Retina (tissue), 1 donor: ENCODE measurements at regions not wholly inside any gene's neighbourhood (a gene's known extent, or its start where the extent isn't known, plus 50 kb on each side); places are given as distances from the start of the nearest gene placed in this dataset.

ENCODE experiments used
- DNase-seq: peaks from one replicate; pipeline ENCODE4 v3.0.0-alpha.2; 2016

DNA sequence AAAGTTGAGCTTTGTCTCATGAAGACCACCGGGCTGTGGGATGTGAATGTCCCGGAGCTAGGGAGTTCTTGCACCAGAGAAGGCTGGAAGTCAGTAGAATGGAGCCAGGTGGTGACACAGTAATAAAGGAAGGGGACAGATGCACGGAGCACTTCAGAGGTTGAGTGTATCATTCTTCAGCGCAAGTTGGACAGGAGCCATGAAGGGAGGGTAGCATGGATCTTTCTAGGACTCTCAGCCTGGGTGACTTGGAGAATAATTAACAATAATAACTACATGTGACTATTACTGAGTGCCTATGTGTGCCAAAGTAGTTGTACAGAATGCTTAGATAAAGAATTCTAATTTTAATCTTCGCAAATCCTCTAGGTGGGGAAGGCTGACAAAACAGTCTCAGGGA lies 258.7 kb upstream of the AJAP1 start:
- DNase-seq = no peak

DNA sequence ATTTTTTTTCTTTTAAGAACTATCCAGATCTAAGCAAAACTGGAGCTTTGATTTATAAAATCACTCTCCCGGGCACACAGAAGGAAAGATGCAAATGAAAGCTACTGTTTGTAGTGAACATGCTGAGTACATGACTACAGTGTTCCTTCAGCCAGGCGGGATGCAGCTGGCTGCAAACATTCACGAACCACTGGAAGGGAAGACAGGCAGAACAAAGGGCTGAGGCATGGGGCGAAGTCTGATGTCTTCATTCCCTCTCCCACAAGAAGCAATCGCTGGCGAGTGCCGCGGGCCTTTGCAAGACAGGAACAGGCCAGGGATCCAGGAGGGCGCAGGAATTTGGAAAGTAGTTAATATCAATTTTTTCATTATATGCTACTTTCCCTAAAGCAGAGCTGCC lies 257.9 kb upstream of the AJAP1 start:
- no peak for DNase-seq

DNA sequence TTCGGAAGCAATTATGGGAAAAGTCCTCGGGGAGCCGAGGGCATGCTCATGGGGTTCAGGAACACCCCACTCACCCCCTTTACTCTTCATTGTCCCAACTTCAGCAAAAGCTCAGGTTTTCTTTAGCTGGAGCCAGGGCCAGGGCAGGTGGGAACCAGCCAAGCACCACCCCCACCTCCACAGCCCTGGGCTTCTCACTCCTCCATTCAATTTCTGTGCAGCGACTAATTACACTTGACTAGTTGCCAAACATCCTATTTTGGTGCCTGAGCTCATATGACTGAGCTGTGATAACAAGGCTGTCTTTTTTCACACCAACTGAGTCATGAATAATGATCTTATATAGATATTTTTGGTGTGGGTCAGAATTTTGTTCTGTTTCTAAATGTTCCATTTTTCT lies 257.2 kb upstream of the AJAP1 start:
- no peak for DNase-seq

DNA sequence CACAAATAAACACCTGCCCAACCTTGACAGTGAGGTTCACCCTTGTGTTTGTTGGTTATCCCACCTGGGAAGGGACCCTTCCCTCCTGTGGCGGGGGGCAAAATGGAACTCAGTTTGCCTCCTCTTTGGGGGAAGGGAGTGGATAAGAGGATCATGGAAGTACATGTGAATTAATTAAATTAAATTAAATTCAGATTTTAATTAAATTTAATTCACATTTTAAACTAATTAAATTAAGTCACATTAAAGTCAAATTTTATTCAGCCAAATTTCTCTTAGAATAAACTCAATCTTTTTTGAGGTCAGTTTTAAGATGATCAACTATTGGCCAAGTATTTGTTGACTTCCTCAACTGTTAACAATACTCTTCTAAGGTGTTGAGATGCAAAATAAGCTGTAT lies 252.4 kb upstream of the AJAP1 start:
- no peak for DNase-seq

DNA sequence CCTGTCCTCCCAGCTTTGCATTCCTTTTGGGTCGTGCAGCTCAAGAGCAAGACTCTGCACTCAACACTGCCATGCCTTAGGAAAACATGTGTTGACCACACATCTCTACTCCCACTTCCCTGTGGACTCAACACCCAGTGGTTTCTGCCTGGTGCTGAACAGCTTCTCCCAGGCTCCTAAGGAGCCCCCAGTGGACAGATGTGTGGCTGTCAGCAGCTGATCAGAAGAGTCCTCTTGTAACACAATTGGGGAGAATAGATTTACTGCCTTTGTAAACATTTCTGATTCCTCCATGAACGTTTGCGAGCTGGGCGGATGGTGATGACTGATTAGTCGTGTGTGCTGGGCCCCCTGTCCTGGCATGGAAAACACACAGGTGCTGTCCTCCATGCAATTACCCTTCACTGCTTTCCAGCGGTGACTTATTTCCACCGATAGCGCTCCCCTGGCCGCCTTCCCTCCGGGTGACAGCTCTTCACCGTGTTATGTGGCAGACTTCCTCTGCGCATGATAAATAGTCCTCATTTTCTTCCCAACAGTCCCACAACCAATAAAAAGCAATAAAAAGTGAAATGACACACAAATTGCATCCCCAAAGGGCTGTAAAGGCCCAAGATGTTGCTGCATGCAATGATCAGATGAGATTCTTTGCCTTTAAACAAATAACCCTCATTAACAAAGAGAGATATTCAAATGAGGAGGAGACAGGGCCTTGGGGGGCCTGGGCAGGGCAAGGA lies 249.4 kb upstream of the AJAP1 start:
- DNase-seq = no peak

DNA sequence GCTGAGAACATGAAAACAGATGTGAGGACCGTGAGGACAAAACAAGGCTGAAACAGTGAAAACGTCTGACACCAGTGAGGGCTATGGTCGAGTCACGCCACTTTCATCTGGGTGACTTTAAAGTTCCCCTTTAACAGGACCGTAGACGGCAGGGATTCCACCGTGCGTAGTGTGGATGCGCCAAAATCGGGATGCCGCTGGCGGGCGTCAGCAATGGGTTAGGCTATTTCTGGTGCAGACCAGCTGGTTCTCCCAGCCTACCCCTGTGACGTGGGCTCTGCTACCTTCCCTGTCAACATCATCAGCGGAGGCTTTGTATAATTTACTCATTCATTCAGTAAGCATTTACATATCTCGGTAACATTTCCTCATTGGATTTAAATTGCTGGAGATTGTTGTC lies 246.6 kb upstream of the AJAP1 start:
- no peak for DNase-seq

DNA sequence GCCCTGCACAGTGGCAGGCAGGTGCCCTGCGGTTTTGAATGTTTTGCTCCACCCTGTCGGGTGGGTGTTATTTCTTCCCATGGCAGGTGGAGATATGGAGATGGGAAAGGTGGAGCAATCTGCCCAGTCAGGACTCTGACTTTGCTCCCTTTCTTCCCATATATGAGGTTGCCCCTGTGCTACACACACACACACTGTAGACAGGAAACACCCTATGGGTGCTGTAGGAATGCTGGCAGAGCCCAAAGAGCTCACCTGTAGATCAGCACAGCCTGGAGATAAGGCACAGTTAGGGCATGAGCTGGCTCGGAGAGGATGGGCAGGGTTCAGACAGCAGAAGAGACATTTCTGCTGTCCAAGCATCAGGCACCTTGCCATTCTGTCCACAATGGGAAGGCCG lies 246.0 kb upstream of the AJAP1 start:
- no peak for DNase-seq

DNA sequence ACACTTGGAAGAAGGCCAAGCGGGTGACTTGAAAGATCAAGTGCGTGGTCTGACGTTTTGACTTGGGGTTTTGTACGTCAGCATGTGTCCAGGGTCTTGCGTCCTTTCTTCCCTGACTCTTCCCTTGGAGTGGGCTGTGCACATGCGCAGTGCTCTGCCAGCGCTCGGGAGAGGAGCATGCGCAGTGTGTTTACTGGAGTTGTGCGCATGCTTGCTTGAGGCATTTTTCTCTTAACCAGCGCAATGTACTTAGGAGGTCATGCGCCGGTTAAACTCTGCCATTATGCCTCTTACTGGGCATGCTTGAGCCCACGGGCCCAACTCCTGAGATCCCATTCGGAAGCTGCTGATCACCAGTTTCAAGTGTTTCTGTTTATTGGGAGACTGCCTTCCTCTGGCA lies 242.5 kb upstream of the AJAP1 start:
- DNase-seq = no peak

DNA sequence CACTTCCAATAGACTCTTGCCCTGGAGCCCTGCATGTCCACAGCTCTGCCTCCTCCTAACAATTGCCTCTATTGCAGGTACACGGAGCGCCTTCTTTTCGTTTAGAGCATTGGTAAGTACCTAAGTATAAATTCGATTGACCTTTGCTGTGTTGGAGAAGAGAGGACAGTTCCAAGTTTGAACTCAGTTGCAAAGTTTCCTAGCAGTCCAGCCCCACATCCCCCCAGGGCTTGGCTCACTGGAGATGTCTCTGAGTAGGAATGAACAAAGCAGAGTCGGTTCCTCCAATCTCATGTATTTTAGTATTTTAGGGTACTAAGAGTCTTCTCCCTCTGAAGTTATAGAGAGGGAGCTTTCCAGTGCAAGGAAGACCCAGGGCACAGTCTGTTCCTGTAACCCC lies 238.9 kb upstream of the AJAP1 start:
- no peak for DNase-seq

DNA sequence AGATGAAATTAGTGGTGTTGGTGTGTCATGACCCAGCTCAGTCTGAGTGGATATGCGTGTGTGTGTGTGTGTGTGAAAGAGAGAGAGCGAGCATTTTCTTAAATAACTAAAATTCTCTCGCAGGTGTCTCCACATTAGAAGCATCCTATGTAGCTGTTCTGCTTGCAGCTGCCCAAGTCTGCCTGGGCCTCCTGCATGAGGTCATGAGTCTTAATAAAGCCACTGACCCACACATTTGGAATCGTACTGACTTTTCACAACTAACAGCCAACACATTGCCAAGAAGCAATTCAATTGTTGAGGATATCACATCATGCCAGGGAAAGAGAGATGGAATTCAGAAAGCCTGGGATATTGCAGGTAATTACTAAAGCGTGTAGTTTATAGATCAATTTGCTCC lies 238.2 kb upstream of the AJAP1 start:
- DNase-seq = no peak

DNA sequence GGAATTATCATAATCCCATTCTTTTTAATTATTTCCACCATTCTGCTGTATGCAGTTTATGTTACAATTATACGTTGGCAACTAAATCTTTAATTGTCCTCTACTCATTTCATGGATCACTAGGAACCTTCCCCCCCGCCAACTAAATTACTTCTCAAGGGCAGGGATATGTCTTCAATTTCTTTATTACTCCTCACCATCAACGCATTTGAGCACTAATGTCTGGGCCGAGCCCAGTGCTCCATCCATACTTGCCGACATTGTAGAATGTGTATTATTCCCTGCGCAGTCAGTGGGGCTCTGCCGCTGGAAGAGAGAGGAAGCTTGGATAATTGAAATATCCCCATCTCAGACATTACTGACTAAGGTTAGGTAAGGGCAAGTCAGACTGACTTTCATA lies 236.4 kb upstream of the AJAP1 start:
- DNase-seq = no peak

DNA sequence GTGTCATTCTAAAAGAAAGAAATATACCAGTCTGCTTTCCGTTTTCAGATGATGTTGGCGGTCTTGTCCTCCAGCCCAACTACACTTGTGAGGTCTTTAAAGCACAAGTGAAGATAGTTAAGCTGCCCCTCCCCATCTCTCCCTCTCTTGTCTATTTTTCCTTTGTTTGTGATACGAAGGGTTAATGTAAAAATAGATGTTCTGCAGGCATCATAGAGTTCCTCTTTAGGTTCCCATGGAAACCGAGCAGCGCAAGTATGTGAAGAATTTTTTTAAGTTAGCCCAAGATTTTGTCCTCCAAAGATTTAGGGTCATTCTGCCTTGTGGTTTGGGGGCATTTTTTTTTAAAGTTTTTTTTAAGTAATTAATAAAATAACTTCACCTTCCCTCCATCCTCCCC lies 232.4 kb upstream of the AJAP1 start:
- DNase-seq = no peak

DNA sequence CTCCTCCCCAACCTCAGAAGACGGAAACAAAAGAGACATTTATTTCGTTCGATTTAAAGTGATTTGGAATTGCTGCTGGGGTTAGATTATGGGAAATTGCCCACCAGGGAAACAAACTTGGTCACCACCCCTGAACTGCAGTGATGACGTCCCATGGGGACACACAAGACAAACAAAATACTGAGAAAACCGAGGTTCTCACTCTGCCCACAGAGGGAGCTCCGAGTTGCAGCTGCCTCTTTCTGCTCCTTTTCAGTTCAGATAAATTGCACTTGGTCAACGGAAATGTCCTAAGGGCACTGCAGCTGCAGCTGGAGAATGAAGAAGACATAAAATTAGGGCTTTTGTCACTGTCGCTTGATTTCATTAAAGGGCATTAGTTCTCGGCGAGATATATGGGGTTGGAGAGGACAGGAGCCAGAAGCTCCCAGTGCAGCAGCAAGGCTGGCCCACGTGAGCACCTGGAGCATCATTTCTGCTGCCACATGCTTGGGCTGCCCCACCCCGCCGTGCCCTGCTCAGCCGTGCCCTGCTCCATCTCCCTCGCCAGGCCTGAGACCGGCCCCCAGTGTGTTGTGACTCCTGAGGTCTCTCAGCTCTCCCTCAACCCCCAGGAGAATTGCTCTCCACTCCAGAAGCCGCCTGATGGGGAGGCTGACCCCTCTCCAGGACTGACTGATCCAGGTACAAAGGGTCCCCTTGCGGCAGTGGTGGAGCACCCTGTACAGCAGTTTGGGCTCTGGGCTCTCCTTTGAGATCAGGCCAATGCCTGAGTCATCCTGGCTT lies 231.7 kb upstream of the AJAP1 start:
- peak; percentile 13 for DNase-seq

DNA sequence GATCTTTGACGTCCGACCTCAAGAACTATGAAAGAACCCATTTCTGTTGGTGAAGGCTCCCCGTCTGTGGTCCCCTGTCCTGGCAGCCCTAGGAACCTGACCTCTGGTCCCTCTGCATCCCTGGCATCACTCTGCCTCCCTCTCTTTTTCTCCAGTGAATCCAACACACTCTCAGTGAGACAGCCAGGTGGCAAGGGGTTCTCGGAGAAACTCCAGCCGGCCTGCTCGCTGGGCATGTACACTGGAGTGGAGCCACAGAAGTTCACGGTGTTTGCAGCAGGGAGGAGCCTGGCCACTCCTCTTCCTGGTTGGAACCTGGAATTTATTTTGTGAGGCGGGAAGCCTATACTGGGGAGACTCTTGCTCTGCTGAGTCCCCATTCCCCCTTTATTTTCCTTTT lies 230.2 kb upstream of the AJAP1 start:
- no peak for DNase-seq

DNA sequence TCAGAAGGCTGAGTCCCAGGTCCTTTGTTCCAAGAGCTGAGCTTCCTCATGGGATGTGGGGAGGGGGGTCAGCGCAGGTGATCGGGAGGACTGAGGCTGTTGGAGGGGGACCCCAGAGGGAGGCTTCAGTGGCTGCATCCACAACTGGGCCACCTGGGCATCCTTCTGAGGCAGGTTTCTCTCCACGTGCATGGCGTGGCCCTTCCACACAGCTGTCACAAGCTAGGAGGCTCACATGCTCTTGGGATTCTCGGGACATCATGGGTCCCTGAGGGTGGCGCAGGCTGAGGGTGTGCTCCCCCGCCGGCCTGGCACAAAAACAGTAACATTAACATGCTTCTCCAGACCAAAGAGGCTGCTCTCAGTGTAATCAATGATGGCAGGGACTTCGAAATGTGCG lies 229.6 kb upstream of the AJAP1 start:
- DNase-seq = no peak

DNA sequence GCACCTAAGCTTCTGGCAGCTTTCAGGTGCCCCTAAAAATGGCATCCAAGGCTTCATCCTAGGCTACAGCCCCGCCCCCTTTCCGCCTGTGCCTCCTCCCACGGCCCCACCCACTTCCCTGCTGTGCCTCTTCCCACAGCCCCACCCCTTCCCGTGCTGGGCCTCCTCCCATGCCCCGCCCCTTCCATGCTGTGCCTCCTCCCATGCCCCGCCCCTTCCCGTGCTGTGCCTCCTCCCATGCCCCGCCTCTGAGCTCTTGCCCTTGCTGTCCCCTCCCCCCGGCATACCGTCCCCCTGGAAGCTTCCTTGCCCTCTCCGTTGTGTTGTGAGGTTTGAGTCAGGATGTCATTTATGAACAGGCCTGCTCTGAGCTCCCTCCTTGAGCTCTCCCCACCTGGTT lies 228.5 kb upstream of the AJAP1 start:
- DNase-seq = no peak

DNA sequence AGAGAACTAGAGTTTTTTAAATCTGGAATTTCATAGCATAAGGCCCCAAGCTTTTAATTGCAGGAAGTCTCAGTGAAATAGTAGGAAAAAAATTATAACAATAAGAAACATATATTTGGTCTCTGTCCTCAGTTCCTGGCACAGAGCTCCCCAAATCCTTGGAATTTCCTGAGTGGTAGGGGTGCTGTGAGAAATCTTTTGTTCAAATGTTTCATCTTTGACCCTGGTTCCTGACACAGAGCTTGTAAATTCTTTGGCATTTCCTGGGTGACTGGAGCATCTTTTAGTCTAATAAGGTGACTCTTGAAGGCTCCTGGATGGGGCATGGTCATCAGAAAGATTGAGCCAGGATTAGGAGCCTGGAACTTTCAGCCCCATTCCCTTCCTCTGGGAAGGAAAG lies 225.7 kb upstream of the AJAP1 start:
- no peak for DNase-seq

DNA sequence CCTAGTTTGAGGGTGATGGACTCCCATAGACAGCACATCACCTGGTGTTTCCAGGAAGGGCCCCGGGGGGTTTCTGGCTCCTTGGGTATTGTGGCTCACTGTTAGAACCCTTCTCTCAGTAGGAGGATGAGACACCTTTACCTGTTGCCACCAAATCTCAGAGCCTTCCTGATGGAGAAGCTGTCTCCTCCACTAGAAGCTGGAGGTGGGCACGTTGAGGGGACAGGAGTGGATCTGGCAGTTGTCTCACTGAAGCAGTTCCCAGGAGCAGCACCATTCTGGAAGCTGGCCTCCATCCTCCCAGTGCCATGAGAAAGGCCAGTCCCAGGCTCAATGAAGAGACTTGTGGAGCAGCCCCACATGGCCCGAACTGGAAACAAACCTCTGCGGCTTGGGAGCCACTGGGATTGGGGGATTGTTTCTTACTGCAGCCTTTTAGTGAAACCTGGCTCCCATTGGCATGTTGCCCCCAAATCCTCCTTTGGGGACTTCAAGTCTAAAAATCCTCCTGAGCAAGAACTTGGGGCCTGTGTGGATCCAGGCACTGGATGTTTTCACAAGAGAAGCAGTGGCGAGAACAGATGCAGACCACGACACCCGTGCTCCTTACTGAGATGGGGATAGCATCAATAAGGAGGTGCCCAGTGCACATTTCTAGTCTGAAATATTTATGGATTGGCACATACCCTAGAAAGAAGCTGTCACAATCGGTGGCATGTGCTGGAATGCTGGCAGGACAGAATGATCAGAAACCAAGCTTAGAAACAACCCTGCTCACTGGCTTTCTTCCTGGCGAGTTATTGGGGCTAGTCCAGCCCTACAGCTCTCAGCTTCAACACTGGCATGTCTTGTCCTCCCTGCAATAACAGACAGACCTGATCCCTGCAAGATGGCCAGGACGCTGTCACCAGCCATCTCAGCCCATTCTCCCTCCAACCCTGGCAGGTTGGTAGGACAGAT lies 223.7 kb upstream of the AJAP1 start:
- no peak for DNase-seq

DNA sequence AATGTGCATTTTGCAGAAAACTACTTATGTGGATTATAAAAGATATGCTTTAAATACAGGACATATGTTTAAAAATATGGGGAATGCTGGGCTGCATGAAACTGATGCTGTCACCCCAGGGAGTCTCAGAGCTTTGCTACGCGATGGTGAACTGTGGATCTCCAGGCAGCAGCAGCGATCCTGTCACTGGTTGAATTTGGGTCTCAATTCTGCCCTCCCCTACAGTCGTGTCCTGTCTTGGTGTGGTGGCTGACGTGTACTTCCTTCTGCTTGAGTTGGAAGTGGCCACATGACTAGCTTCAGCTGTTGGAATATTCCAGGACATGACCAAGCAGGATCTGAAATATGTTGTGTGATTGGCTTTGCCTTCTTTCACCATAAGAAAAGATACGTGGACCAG lies 222.9 kb upstream of the AJAP1 start:
- DNase-seq = no peak

DNA sequence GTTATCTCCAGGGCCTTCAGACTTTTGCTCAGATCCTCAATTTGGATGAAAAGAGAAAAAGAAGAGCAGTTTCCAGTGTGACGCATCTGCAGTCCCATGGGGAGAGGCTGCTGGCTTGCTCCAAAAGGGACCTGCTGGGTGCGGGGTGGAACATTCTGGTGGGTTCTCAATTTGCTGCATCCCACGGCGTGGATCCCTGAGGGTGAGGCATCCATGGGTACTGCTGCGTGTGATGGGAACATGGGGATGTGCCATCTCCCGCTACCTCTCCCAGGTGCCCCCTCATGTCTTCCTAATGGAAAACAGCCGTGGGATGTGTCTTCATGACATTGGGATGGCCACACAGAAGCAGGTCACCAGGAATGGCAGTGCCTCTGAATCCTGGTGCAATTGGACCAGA lies 221.3 kb upstream of the AJAP1 start:
- no peak for DNase-seq

DNA sequence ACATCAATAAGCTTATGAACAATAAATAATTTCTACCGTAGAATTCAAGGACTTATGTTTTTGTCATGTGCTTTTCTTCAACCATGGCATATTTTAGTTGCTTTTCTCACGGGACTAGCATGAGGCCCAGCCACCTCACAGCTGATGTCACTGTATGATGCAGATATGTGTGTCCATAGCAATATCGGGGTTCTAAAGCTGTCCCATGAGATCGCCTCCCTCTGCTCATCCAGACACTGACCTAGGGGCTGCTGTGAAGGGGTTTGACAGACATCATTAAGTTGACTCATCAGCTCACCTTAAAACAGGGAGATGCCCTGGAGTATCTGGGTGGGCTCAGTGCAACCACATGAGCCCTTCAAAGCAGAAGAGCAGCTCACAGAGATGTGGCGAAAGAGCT lies 210.3 kb upstream of the AJAP1 start:
- no peak for DNase-seq

DNA sequence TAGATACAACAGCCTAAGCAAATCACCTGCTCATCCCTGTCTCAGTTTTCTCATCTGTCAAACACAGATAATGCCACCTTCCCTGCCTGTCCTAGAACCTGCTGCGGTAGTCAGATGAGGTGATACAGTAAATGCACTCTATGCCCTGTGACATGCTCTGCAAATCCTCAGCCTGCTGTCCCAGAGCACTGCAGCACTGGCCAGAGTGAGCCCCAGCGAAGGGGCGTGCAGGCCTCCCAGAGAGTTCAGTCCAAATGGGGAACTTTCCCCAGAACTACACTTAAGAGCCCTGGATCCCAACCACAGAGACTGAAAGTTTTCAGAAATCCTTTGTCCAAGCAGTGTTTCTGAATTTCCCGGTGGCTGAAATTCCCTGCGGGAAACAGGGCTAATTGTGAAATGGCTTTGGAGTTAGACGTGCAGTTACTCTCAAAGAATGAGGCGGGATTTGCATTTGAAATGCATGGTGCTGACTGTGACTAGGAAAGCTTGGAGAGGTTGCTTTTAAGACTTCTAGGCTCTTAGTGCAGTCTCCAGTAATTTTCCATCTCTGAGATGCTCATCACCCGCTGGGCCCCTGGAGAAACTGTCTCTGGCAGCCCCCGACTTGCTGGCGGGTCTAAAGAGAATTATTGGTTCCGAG lies 206.5 kb upstream of the AJAP1 start:
- peak; percentile 7 for DNase-seq

DNA sequence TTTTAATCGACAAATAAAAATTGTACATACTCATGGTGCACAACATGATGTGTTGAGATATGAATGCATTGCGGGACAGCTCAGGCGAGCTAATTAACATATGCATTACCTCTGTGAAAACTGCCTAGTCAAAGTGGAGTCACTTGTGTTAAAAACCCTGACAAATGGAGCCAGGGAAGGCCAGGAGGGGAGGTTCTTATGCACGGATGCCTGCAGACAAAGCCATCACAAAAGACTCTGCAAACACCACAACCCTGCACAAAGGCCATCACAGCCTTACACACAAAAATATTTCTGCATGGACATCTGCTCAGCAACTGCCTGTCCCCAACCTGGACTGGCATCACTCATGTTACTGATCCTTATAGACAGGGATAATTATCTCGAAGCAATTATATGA lies 204.4 kb upstream of the AJAP1 start:
- DNase-seq = peak; percentile 49
